ENCODE measurements at regions not wholly inside any gene's neighbourhood (a gene's known extent, or its start where the extent isn't known, plus 50 kb on each side); places are given as distances from the start of the nearest gene placed in this dataset.

- no peak for DNase-seq (ENCODE audit: extremely low spot score, unreplicated experiment)
- peaks cover under 1% of the 10 kb centered on the region for H3K4me1 Mint-ChIP-seq (ENCODE audit: unreplicated experiment)
- H3K36me3 Mint-ChIP-seq = no peaks in the 10 kb centered on the region
- no peak overlapping the region for H3K4me3 Mint-ChIP-seq
- H3K27ac Mint-ChIP-seq = no peak overlapping the region
- no peaks in the 10 kb centered on the region for H3K27me3 Mint-ChIP-seq
- TF ChIP-seq CTCF (conservative IDR thresholded peaks at IDR 0.05) = no peak
- H3K9me3 Mint-ChIP-seq = peaks cover 6% of the 10 kb centered on the region
Measured at GRCh38 chr5:115363879-115364278, 67.4 kb upstream of the CCDC112 start.

DNA sequence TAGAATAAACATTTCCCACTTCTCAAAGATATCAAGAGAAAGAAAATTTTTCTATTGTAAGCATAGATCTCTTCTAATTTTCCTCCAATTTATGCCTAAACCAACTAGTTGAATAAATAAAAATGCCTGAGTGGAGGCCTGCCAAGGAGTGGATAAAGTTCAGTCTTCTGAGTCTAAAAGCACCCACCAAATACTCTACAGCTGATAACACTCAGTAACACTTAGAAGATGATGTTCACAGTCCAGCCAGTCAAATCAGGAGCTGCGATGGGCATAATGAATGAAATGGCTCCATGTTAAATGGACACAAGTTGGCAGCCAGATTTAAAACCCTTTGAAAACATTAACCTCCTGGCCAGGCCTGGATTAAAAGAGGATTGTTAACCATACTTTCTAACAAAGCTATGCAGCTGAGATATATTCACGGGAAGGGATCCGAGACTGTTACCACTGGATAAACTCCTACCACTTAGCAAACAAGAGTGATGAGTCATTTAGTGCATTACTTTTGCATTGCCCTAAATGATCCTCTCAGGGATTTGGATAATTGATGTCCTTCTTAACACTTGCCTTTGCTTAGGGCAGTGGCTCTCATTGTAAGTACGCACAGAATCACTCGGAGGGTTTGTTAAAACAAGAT is 63.7 kb upstream of the CCDC112 start:
- TF ChIP-seq CTCF (conservative IDR thresholded peaks at IDR 0.05) = no peak
- no peak overlapping the region for H3K27ac Mint-ChIP-seq
- no peak overlapping the region for H3K4me3 Mint-ChIP-seq
- no peaks in the 10 kb centered on the region for H3K27me3 Mint-ChIP-seq
- H3K36me3 Mint-ChIP-seq = no peaks in the 10 kb centered on the region
- H3K9me3 Mint-ChIP-seq = peaks cover 6% of the 10 kb centered on the region
- DNase-seq (ENCODE audit: extremely low spot score, unreplicated experiment) = no peak
- H3K4me1 Mint-ChIP-seq (ENCODE audit: unreplicated experiment) = peaks cover 5% of the 10 kb centered on the region

DNA sequence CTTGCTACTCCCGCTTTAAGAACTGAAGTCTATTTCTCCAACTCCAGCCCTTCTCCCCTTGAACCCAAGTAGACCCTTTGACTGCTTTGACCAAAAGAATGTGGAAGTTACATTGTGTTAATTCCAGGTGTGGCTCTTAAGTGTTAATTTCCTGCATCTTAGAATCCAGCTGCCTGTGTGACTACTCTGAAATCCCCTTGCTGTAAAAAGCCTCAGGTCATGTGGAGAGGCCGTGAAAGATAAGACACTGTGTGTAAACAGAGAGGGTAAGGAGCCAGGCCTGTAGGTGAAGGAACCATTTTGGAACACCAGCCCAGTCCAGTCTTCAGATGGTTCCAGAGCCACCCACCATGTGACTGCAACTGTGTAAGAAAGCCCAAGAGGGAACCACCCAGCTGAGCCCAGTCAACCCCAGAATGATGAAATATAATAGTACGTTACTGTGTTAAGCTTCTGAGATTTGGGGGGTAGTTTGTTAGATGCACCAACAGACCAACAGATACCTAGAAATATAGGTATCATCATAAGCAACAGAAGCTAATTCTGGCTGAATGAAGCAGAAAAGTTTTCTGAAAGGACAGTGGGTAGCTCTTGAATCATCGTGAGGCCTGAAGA is 59.4 kb upstream of the CCDC112 start:
- H3K27ac Mint-ChIP-seq = no peak overlapping the region
- no peak for DNase-seq (ENCODE audit: extremely low spot score, unreplicated experiment)

GRCh38 chr5:115355095-115355494 is 58.6 kb upstream of the CCDC112 start:
- no peak for TF ChIP-seq CTCF (conservative IDR thresholded peaks at IDR 0.05)
- DNase-seq (ENCODE audit: extremely low spot score, unreplicated experiment) = no peak
- no peaks in the 10 kb centered on the region for H3K36me3 Mint-ChIP-seq
- H3K27ac Mint-ChIP-seq = no peak overlapping the region
- peaks cover 5% of the 10 kb centered on the region for H3K4me1 Mint-ChIP-seq (ENCODE audit: unreplicated experiment)
- H3K9me3 Mint-ChIP-seq = no peaks in the 10 kb centered on the region
- H3K4me3 Mint-ChIP-seq = no peak overlapping the region
- no peaks in the 10 kb centered on the region for H3K27me3 Mint-ChIP-seq

More for the DNA sequence above, 59.4 kb upstream of the CCDC112 start:
- Mint-ChIP-seq H3K27me3 (no peaks in the 10 kb centered on the region), H3K36me3 (no peaks in the 10 kb centered on the region), H3K4me3 (no peak overlapping the region), H3K9me3 (no peaks in the 10 kb centered on the region), H3K4me1 (ENCODE audit: unreplicated experiment) (peaks cover 5% of the 10 kb centered on the region)
- TF ChIP-seq CTCF (conservative IDR thresholded peaks at IDR 0.05) = no peak

- Mint-ChIP-seq H3K36me3 (no peaks in the 10 kb centered on the region), H3K27ac (no peak overlapping the region), H3K9me3 (no peaks in the 10 kb centered on the region), H3K4me1 (ENCODE audit: unreplicated experiment) (peaks cover 5% of the 10 kb centered on the region), H3K27me3 (no peaks in the 10 kb centered on the region), H3K4me3 (no peak overlapping the region)
- DNase-seq (ENCODE audit: extremely low spot score, unreplicated experiment) = no peak
- no peak for TF ChIP-seq CTCF (conservative IDR thresholded peaks at IDR 0.05)
Measured at GRCh38 chr5:115354246-115354645, 57.8 kb upstream of the CCDC112 start.

Measured in type B pancreatic cell (in vitro differentiated cells).